RCC 7860 (cell line): ENCODE measurements at regions not wholly inside any gene's neighbourhood (a gene's known extent, or its start where the extent isn't known, plus 50 kb on each side); places are given as distances from the start of the nearest gene placed in this dataset.

ENCODE experiments used
- DNase-seq: peaks from one replicate; pipeline ENCODE4 v3.0.0-alpha.2; 2015; ENCODE audit warnings: low spot score
- FAIRE-seq: peaks from 2 replicates; lab custom pipeline; 2012; peaks lifted over from hg19 to GRCh38; lab: Jason Lieb, UNC

GRCh38 chr4:111685205-111685604 is 460.0 kb upstream of the FAM241A start:
- FAIRE-seq (no peak), DNase-seq (no peak)

- DNase-seq (no peak), FAIRE-seq (no peak)
Measured at GRCh38 chr4:111689214-111689613, 456.0 kb upstream of the FAM241A start.

- FAIRE-seq (no peak), DNase-seq (no peak)
Measured at GRCh38 chr4:111689731-111690130, 455.5 kb upstream of the FAM241A start.

- DNase-seq (no peak), FAIRE-seq (no peak)
Measured at GRCh38 chr4:111693758-111694157, 451.5 kb upstream of the FAM241A start.

- DNase-seq, result no peak
- FAIRE-seq, result no peak
Measured at GRCh38 chr4:111695677-111696076, 449.6 kb upstream of the FAM241A start.

GRCh38 chr4:111696505-111696904 is 448.7 kb upstream of the FAM241A start:
- FAIRE-seq (no peak), DNase-seq (no peak)

GRCh38 chr4:111697176-111697942 is 447.9 kb upstream of the FAM241A start:
- FAIRE-seq, result no peak

GRCh38 chr4:111698361-111698760 is 446.9 kb upstream of the FAM241A start:
- FAIRE-seq, result no peak
- no peak for DNase-seq

More at GRCh38 chr4:111697176-111697942, 447.9 kb upstream of the FAM241A start:
- no peak for DNase-seq

- FAIRE-seq (no peak), DNase-seq (no peak)
Measured at GRCh38 chr4:111699165-111699564, 446.1 kb upstream of the FAM241A start.

GRCh38 chr4:111701102-111701501 is 444.2 kb upstream of the FAM241A start:
- FAIRE-seq, result no peak
- no peak for DNase-seq

GRCh38 chr4:111707491-111707890 is 437.8 kb upstream of the FAM241A start:
- no peak for DNase-seq
- no peak for FAIRE-seq

- no peak for DNase-seq
Measured at GRCh38 chr4:111712093-111712677, 433.1 kb upstream of the FAM241A start.

GRCh38 chr4:111713276-111713675 is 432.0 kb upstream of the FAM241A start:
- FAIRE-seq (no peak), DNase-seq (no peak)

More at GRCh38 chr4:111712093-111712677, 433.1 kb upstream of the FAM241A start:
- FAIRE-seq, result no peak

GRCh38 chr4:111717921-111718320 is 427.3 kb upstream of the FAM241A start:
- no peak for FAIRE-seq
- no peak for DNase-seq

- no peak for FAIRE-seq
Measured at GRCh38 chr4:111718763-111719559, 426.3 kb upstream of the FAM241A start.

GRCh38 chr4:111720866-111721265 is 424.4 kb upstream of the FAM241A start:
- no peak for DNase-seq
- no peak for FAIRE-seq

More at GRCh38 chr4:111718763-111719559, 426.3 kb upstream of the FAM241A start:
- no peak for DNase-seq

- FAIRE-seq (no peak), DNase-seq (no peak)
Measured at GRCh38 chr4:111722213-111722720, 423.0 kb upstream of the FAM241A start.

GRCh38 chr4:111736516-111736915 is 408.7 kb upstream of the FAM241A start:
- FAIRE-seq (no peak), DNase-seq (no peak)

GRCh38 chr4:111744847-111745246 is 400.4 kb upstream of the FAM241A start:
- FAIRE-seq (no peak), DNase-seq (no peak)

- FAIRE-seq (no peak), DNase-seq (no peak)
Measured at GRCh38 chr4:111748157-111748556, 397.1 kb upstream of the FAM241A start.

GRCh38 chr4:111754003-111754402 is 391.3 kb upstream of the FAM241A start:
- FAIRE-seq, result no peak
- DNase-seq, result no peak
